Activated CD4-positive, alpha-beta memory T cell treated with anti-CD3 and anti-CD28 coated beads, Interleukin-2, amount 10 ng/mL, durations not matched to agents 7 days and 5 days (primary cell): ENCODE measurements at regions not wholly inside any gene's neighbourhood (a gene's known extent, or its start where the extent isn't known, plus 50 kb on each side); places are given as distances from the start of the nearest gene placed in this dataset.
"Not testable (repeated sequence)": the region's sequence is repeated elsewhere in the genome, so short reads cannot be mapped to it uniquely, and the experiment has no call there.

Experiments
- CTCF ChIA-PET: fragments of 350-600 bp; sonication (Branson Sonifier 250); formaldehyde crosslinking; loops from one replicate; lab custom pipeline; 2021; ENCODE audit warnings: antibody characterized with exemption, inconsistent platforms; lab: Charles Lee
- POLR2A ChIA-PET: fragments of 350-600 bp; sonication (Branson Sonifier 250); formaldehyde crosslinking; loops from one replicate; lab custom pipeline; 2021; ENCODE audit warnings: antibody characterized with exemption; lab: Charles Lee
- DNase-seq: peaks from one replicate; pipeline ENCODE4 v3.0.0-alpha.2; 2020
- H3K27ac Mint-ChIP-seq: one replicate; pipeline ENCODE4 v1.8.0; 2021; ENCODE audit warnings: mild to moderate bottlenecking, mixed read lengths
- H3K27me3 Mint-ChIP-seq: one replicate; pipeline ENCODE4 v1.8.0; 2021; ENCODE audit warnings: mixed read lengths
- H3K36me3 Mint-ChIP-seq: one replicate; pipeline ENCODE4 v1.8.0; 2021; ENCODE audit warnings: low read depth, mixed read lengths
- H3K4me1 Mint-ChIP-seq: one replicate; pipeline ENCODE4 v1.8.0; 2021; ENCODE audit warnings: mixed read lengths
- H3K4me3 Mint-ChIP-seq: one replicate; pipeline ENCODE4 v1.8.0; 2021; ENCODE audit warnings: mild to moderate bottlenecking, mixed read lengths
- H3K9me3 Mint-ChIP-seq: one replicate; pipeline ENCODE4 v1.8.0; 2021; ENCODE audit warnings: mixed read lengths

GRCh38 chr14:83041224-83041623 lies 1507.6 kb upstream of the SEL1L start:
- Mint-ChIP-seq H3K4me3 (no peak overlapping the region), H3K9me3 (peaks cover 15% of the 10 kb centered on the region), H3K4me1 (no peaks in the 10 kb centered on the region), H3K27ac (no peak overlapping the region), H3K27me3 (no peaks in the 10 kb centered on the region), H3K36me3 (no peaks in the 10 kb centered on the region)
- CTCF ChIA-PET = no interaction called here
- DNase-seq = no peak
- POLR2A ChIA-PET = no interaction called here

GRCh38 chr14:83042858-83043257 lies 1509.2 kb upstream of the SEL1L start:
- Mint-ChIP-seq H3K4me3 (no peak overlapping the region), H3K9me3 (peaks cover 14% of the 10 kb centered on the region), H3K4me1 (no peaks in the 10 kb centered on the region), H3K27ac (no peak overlapping the region), H3K36me3 (no peaks in the 10 kb centered on the region), H3K27me3 (no peaks in the 10 kb centered on the region)
- no peak for DNase-seq
- ChIA-PET CTCF (no interaction called here), POLR2A (no interaction called here)

GRCh38 chr14:83044001-83044400 lies 1510.3 kb upstream of the SEL1L start:
- no peak for DNase-seq
- ChIA-PET POLR2A (no interaction called here), CTCF (no interaction called here)
- Mint-ChIP-seq H3K27me3 (no peaks in the 10 kb centered on the region), H3K36me3 (no peaks in the 10 kb centered on the region), H3K4me3 (no peak overlapping the region), H3K27ac (no peak overlapping the region), H3K9me3 (peaks cover 11% of the 10 kb centered on the region), H3K4me1 (no peaks in the 10 kb centered on the region)

- ChIA-PET POLR2A (no interaction called here), CTCF (no interaction called here)
- H3K4me1 Mint-ChIP-seq = no peaks in the 10 kb centered on the region
- no peak overlapping the region for H3K27ac Mint-ChIP-seq
- H3K36me3 Mint-ChIP-seq = no peaks in the 10 kb centered on the region
- no peak for DNase-seq
- H3K27me3 Mint-ChIP-seq = no peaks in the 10 kb centered on the region
- H3K4me3 Mint-ChIP-seq = no peak overlapping the region
- H3K9me3 Mint-ChIP-seq = peaks cover 7% of the 10 kb centered on the region
Measured at GRCh38 chr14:83047059-83047830, 1513.6 kb upstream of the SEL1L start.

- H3K27ac Mint-ChIP-seq = no peak overlapping the region
Measured at GRCh38 chr14:83053022-83053710, 1519.5 kb upstream of the SEL1L start.

GRCh38 chr14:83058068-83058467 lies 1524.4 kb upstream of the SEL1L start:
- H3K4me1 Mint-ChIP-seq = no peaks in the 10 kb centered on the region
- no peak overlapping the region for H3K27ac Mint-ChIP-seq
- no peaks in the 10 kb centered on the region for H3K36me3 Mint-ChIP-seq
- peaks cover 18% of the 10 kb centered on the region for H3K9me3 Mint-ChIP-seq
- no peak for DNase-seq
- POLR2A ChIA-PET = no interaction called here
- H3K4me3 Mint-ChIP-seq = no peak overlapping the region
- H3K27me3 Mint-ChIP-seq = no peaks in the 10 kb centered on the region
- CTCF ChIA-PET = no interaction called here

More at GRCh38 chr14:83053022-83053710, 1519.5 kb upstream of the SEL1L start:
- POLR2A ChIA-PET = no interaction called here
- no peak for DNase-seq
- H3K9me3 Mint-ChIP-seq = peaks cover 13% of the 10 kb centered on the region
- no peaks in the 10 kb centered on the region for H3K27me3 Mint-ChIP-seq
- H3K36me3 Mint-ChIP-seq = no peaks in the 10 kb centered on the region
- no peaks in the 10 kb centered on the region for H3K4me1 Mint-ChIP-seq
- no peak overlapping the region for H3K4me3 Mint-ChIP-seq
- CTCF ChIA-PET = no interaction called here

GRCh38 chr14:83071888-83072501 lies 1538.3 kb upstream of the SEL1L start:
- CTCF ChIA-PET = no interaction called here
- DNase-seq = no peak
- Mint-ChIP-seq H3K4me1 (no peaks in the 10 kb centered on the region), H3K4me3 (no peak overlapping the region), H3K27me3 (no peaks in the 10 kb centered on the region), H3K27ac (no peak overlapping the region), H3K9me3 (peaks cover 6% of the 10 kb centered on the region), H3K36me3 (no peaks in the 10 kb centered on the region)
- POLR2A ChIA-PET = no interaction called here

- Mint-ChIP-seq H3K27me3 (no peaks in the 10 kb centered on the region), H3K36me3 (no peaks in the 10 kb centered on the region)
- DNase-seq = no peak
Measured at GRCh38 chr14:83085136-83085535, 1551.5 kb upstream of the SEL1L start.

GRCh38 chr14:83085725-83086124 lies 1552.1 kb upstream of the SEL1L start:
- Mint-ChIP-seq H3K9me3 (peaks cover 3% of the 10 kb centered on the region), H3K36me3 (no peaks in the 10 kb centered on the region), H3K27me3 (no peaks in the 10 kb centered on the region), H3K4me1 (no peaks in the 10 kb centered on the region), H3K4me3 (no peak overlapping the region), H3K27ac (no peak overlapping the region)
- DNase-seq = no peak
- ChIA-PET CTCF (no interaction called here), POLR2A (no interaction called here)

More at GRCh38 chr14:83085136-83085535, 1551.5 kb upstream of the SEL1L start:
- Mint-ChIP-seq H3K4me1 (no peaks in the 10 kb centered on the region), H3K4me3 (no peak overlapping the region), H3K9me3 (peaks cover 5% of the 10 kb centered on the region), H3K27ac (no peak overlapping the region)
- ChIA-PET CTCF (no interaction called here), POLR2A (no interaction called here)

- H3K4me1 Mint-ChIP-seq, H3K4me3 Mint-ChIP-seq, POLR2A ChIA-PET, H3K36me3 Mint-ChIP-seq, CTCF ChIA-PET, H3K27ac Mint-ChIP-seq, DNase-seq, H3K27me3 Mint-ChIP-seq: not testable (repeated sequence)
- H3K9me3 Mint-ChIP-seq = peaks cover 13% of the 10 kb centered on the region
Measured at GRCh38 chr14:83091991-83092956, 1558.6 kb upstream of the SEL1L start.

GRCh38 chr14:83096092-83096491 lies 1562.4 kb upstream of the SEL1L start:
- ChIA-PET CTCF (no interaction called here), POLR2A (no interaction called here)
- Mint-ChIP-seq H3K27ac (no peak overlapping the region), H3K9me3 (peaks cover 15% of the 10 kb centered on the region), H3K4me3 (no peak overlapping the region), H3K4me1 (no peaks in the 10 kb centered on the region), H3K36me3 (no peaks in the 10 kb centered on the region), H3K27me3 (no peaks in the 10 kb centered on the region)
- DNase-seq = no peak

GRCh38 chr14:83101846-83102245 lies 1568.2 kb upstream of the SEL1L start:
- Mint-ChIP-seq H3K9me3 (peaks cover 11% of the 10 kb centered on the region), H3K36me3 (no peaks in the 10 kb centered on the region), H3K4me3 (no peak overlapping the region), H3K27ac (no peak overlapping the region), H3K4me1 (no peaks in the 10 kb centered on the region), H3K27me3 (no peaks in the 10 kb centered on the region)
- ChIA-PET POLR2A (no interaction called here), CTCF (no interaction called here)
- no peak for DNase-seq

- H3K36me3 Mint-ChIP-seq = no peaks in the 10 kb centered on the region
- CTCF ChIA-PET = no interaction called here
- peaks cover 5% of the 10 kb centered on the region for H3K9me3 Mint-ChIP-seq
- DNase-seq = no peak
- no peak overlapping the region for H3K27ac Mint-ChIP-seq
- POLR2A ChIA-PET = no interaction called here
- no peaks in the 10 kb centered on the region for H3K4me1 Mint-ChIP-seq
- H3K27me3 Mint-ChIP-seq = no peaks in the 10 kb centered on the region
- H3K4me3 Mint-ChIP-seq = no peak overlapping the region
Measured at GRCh38 chr14:83118029-83118428, 1584.4 kb upstream of the SEL1L start.
